Hepatocyte (in vitro differentiated cells): ENCODE measurements at regions not wholly inside any gene's neighbourhood (a gene's known extent, or its start where the extent isn't known, plus 50 kb on each side); places are given as distances from the start of the nearest gene placed in this dataset.

Source experiments
- DNase-seq: peaks from one replicate; pipeline ENCODE4 v3.0.0-alpha.2; 2016; ENCODE audit warnings: low spot score
- H2AFZ ChIP-seq: fragments of 200-600 bp; sonication (generic); 2 replicates; pipeline ENCODE4 v1.6.0; 2016; ENCODE audit warnings: antibody characterized with exemption, mild to moderate bottlenecking
- H3K27ac ChIP-seq: fragments of 200-600 bp; sonication (generic); 2 replicates; pipeline ENCODE4 v1.5.1; 2016; ENCODE audit warnings: mild to moderate bottlenecking
- H3K27me3 ChIP-seq: fragments of 200-600 bp; sonication (generic); 2 replicates; pipeline ENCODE4 v1.6.1; 2016
- H3K36me3 ChIP-seq: fragments of 200-600 bp; sonication (generic); replicated peaks from 2 replicates; pipeline ENCODE4 v1.5.1; 2016; ENCODE audit warnings: low read depth; ENCODE audit not compliant: insufficient read depth
- H3K4me1 ChIP-seq: fragments of 200-600 bp; sonication (generic); 2 replicates; pipeline ENCODE4 v1.5.1; 2016; ENCODE audit warnings: mild to moderate bottlenecking, moderate library complexity; ENCODE audit not compliant: insufficient read depth
- H3K4me2 ChIP-seq: fragments of 200-600 bp; sonication (generic); 2 replicates; pipeline ENCODE4 v1.6.0; 2016
- H3K4me3 ChIP-seq: fragments of 200-600 bp; sonication (generic); 2 replicates; pipeline ENCODE4 v1.5.1; 2016; ENCODE audit warnings: mild to moderate bottlenecking
- H3K79me2 ChIP-seq: fragments of 200-600 bp; sonication (generic); 2 replicates; pipeline ENCODE4 v1.6.0; 2017; ENCODE audit warnings: mild to moderate bottlenecking
- H3K9me2 ChIP-seq: fragments of 200-600 bp; sonication (generic); replicated peaks from 2 replicates; pipeline ENCODE4 v1.6.0; 2017; ENCODE audit warnings: mild to moderate bottlenecking; ENCODE audit not compliant: insufficient read depth
- H3K9me3 ChIP-seq: fragments of 200-600 bp; sonication (generic); 2 replicates; pipeline ENCODE4 v1.5.1; 2016; ENCODE audit warnings: low read depth, mild to moderate bottlenecking
- H4K20me1 ChIP-seq: fragments of 200-600 bp; sonication (generic); 2 replicates; pipeline ENCODE4 v1.6.0; 2016; ENCODE audit warnings: mild to moderate bottlenecking; ENCODE audit not compliant: insufficient read depth, poor library complexity, severe bottlenecking
- CTCF ChIP-seq: fragments of 200-600 bp; sonication (generic); IDR thresholded peaks from 2 replicates; pipeline ENCODE4 v1.5.1; 2016; ENCODE audit warnings: antibody characterized with exemption, mild to moderate bottlenecking; ENCODE audit not compliant: poor library complexity
- EZH2 ChIP-seq: fragments of 200-600 bp; sonication (generic); IDR thresholded peaks from 2 replicates; pipeline ENCODE4 v1.6.1; 2016; ENCODE audit warnings: antibody characterized with exemption, mild to moderate bottlenecking, borderline replicate concordance
- EZH2phosphoT487 ChIP-seq: fragments of 200-600 bp; sonication (generic); IDR thresholded peaks from one replicate; pipeline ENCODE4 v1.6.1; 2018; ENCODE audit warnings: antibody characterized with exemption, mild to moderate bottlenecking, low read depth, moderate library complexity; ENCODE audit not compliant: unreplicated experiment, severe bottlenecking
- WGBS: methylation state at CpG from one replicate; pipeline ENCODE4 v1.1.6; 2016; ENCODE audit warnings: low lambda C conversion rate; ENCODE audit errors: missing lambda C conversion rate; 5-methylcytosine and 5-hydroxymethylcytosine counted together

GRCh38 chr7:91512958-91513357 lies 248.7 kb downstream of the FZD1 start:
- Histone ChIP-seq H3K9me3 (no peaks in the 10 kb centered on the region), H3K27me3 (no peaks in the 10 kb centered on the region)

GRCh38 chr7:91514591-91514990 lies 250.4 kb downstream of the FZD1 start:
- Histone ChIP-seq H3K27me3 (no peaks in the 10 kb centered on the region), H3K9me3 (no peaks in the 10 kb centered on the region), H3K27ac (no peak overlapping the region), H3K4me2 (no peak overlapping the region), H3K79me2 (no peaks in the 10 kb centered on the region), H3K36me3 (no peaks in the 10 kb centered on the region), H4K20me1 (no peaks in the 10 kb centered on the region), H3K9me2 (no peaks in the 10 kb centered on the region), H3K4me3 (no peak overlapping the region), H3K4me1 (no peaks in the 10 kb centered on the region), H2AFZ (no peak overlapping the region)
- no peak for DNase-seq
- TF ChIP-seq EZH2phosphoT487 (no peak), CTCF (no peak), EZH2 (no peak)
- WGBS: 72% methylated on average over 4 of the region's 4 CpGs

More at GRCh38 chr7:91512958-91513357, 248.7 kb downstream of the FZD1 start:
- no peak for TF ChIP-seq CTCF
- no peak for TF ChIP-seq EZH2
- no peak for TF ChIP-seq EZH2phosphoT487
- Histone ChIP-seq H3K9me2 (no peaks in the 10 kb centered on the region), H3K27ac (no peak overlapping the region), H3K36me3 (no peaks in the 10 kb centered on the region), H3K4me3 (no peak overlapping the region), H3K79me2 (no peaks in the 10 kb centered on the region), H3K4me1 (no peaks in the 10 kb centered on the region), H2AFZ (no peak overlapping the region), H3K4me2 (no peak overlapping the region), H4K20me1 (no peaks in the 10 kb centered on the region)
- 60% methylated on average over 3 of the region's 3 CpGs for WGBS
- no peak for DNase-seq

- Histone ChIP-seq H3K4me1 (no peaks in the 10 kb centered on the region), H3K4me2 (no peak overlapping the region), H3K36me3 (no peaks in the 10 kb centered on the region), H3K27ac (no peak overlapping the region), H3K27me3 (no peaks in the 10 kb centered on the region), H3K79me2 (no peaks in the 10 kb centered on the region), H2AFZ (no peak overlapping the region), H3K4me3 (no peak overlapping the region), H4K20me1 (no peaks in the 10 kb centered on the region), H3K9me2 (no peaks in the 10 kb centered on the region), H3K9me3 (no peaks in the 10 kb centered on the region)
- no peak for DNase-seq
- TF ChIP-seq EZH2phosphoT487: no peak
- TF ChIP-seq EZH2: no peak
- TF ChIP-seq CTCF: no peak
- WGBS: 54% methylated on average over 1 of the region's 1 CpG
These were observed 251.7 kb downstream of the FZD1 start for GRCh38 chr7:91515961-91516360.
